HG03558 (cell line): ENCODE measurements at regions not wholly inside any gene's neighbourhood (a gene's known extent, or its start where the extent isn't known, plus 50 kb on each side); places are given as distances from the start of the nearest gene placed in this dataset.
"Not testable (repeated sequence)": the region's sequence is repeated elsewhere in the genome, so short reads cannot be mapped to it uniquely, and the experiment has no call there.

Source experiments
- ATAC-seq: cut with Tn5 transposase; IDR thresholded peaks from one replicate; pipeline ENCODE4 v1.9.1; 2021; ENCODE audit warnings: moderate number of reproducible peaks; ENCODE audit not compliant: unreplicated experiment; ENCODE audit errors: extremely low read depth

DNA sequence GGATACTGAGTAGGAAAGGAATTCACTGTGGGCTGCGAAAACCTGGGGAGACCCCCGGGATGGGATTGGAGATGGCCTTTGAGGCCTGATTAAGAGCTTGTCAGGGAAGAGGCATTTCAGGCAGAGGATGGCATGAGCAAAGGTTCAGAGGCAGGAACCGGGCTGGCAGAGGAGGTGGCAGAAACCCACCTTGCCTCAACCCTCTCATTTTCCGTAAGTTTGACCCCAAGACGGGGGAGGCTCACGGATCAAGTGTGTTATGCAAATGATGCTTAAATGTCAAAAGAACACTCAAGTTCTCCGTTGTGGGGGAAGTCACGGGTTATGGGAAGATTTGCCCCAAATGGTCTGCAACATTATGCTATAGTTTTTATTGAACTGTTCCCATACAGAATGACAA lies 88.3 kb downstream of the MYCN start:
- ATAC-seq = no peak

DNA sequence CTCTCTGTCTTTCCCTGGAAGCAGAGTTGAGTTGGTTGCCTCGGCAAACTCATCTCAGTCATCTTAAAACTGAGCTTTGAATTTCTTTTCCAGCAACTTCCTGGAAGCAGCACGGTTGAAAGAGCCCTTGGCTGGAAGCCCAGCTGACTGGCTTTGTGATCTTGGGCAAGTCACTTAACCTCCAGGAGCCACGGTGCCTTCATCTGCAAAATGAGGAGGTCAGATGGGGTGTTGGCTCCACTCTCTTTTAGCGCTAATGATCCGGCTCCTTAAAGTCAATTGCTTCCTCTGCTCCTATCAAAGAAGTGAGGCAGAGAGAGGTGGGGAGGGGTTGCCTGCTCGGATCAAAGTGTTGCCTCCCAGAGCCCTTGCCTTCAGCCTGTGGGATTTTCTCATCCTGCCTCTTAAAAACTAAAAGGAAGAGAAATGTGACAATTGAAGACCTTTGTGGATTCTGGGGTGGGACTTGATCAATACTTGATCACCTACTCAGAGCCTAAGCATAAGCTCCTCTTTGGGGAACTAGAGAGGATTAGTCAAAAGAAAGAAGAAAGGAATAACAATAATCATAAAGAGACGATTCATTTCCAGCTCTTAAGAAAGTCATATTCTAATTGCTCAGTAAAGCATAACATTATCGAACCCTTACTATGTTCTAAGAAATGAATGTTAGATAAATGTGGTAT lies 86.6 kb downstream of the MYCN start:
- no peak for ATAC-seq

DNA sequence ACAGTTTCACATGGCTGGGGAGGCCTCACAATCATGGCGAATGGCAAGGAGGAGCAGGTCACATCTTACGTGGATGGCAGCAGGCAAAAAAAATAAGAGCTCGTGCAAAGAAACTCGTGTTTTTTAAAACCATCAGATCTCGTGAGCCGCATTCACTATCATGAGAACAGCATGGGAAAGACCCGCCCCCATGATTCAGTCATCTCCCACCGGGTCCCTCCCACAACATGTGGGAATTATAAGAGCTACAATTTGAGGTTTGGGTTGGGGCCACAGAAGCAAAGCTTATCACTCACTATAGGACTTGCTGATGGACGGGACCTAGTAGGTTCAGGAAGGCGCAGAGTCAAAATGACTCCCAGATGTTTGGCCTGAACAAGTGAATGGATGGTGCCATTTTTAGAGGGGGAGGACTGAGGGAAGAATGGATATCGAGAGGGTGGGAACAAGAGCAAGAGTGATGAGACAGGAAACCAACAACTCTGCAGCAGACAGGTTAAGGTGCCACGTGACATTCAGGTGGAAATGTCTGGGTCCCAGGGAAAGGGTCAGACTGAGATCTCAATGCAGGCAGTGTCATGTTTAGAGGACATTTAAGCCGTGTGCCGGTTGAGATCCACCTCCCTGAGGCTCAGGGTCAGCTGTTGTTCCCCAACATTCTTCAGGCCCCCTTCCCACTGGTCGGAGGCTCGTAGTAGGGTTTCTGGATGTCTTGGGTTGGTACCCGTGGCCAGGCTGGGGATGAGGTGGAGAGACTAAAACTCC lies 85.7 kb downstream of the MYCN start:
- ATAC-seq = no peak

DNA sequence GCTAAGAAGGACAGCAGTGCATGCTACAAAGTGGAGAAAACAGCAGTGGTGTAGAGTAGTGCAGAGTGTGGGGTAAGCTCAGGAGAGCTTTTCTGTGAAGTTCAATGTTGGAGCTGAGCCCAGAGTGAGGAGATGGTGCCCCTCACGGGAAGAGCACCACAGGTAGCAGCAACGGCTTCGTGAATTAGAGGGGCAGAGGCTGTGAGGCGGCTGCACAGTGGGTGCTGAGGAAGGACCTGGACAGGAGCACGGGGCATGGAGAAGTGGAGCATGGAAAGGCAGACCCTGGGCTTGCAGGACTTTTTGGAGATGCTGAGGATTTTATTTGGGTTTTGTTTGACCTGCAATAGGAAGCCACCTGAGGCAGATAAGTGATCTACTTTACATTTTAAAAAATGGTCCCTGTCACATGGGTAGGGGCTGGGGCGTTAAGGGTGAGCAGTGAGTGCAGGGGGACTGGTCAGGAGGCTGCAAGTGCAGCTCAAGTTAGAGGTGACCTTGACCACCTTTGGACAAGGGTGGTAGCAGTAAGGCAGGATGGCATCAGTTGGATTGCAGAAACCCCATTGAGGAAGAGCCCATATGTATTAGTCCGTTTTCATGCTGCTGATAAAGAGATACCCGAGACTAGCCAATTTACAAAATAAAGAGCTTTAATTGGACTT lies 85.0 kb downstream of the MYCN start:
- ATAC-seq = no peak

DNA sequence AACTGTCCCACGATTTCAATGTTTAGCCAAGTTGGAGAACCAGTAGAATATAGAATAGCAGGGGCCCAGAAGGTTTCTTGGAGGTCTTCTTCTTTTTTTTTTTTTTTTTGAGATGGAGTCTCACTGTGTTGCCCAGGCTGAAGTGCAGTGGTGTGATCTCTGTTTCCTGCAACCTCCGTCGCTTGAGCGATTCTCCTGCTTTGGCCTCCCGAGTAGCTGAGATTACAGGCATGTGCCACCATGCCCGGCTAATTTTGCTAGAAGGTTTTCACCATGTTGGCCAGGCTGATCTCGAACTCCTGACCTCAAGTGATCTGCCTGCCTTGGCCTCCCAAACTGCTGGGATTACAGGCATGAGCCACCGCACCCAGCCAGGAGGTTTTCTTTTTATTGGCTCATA lies 84.3 kb downstream of the MYCN start:
- not testable (repeated sequence) for ATAC-seq

DNA sequence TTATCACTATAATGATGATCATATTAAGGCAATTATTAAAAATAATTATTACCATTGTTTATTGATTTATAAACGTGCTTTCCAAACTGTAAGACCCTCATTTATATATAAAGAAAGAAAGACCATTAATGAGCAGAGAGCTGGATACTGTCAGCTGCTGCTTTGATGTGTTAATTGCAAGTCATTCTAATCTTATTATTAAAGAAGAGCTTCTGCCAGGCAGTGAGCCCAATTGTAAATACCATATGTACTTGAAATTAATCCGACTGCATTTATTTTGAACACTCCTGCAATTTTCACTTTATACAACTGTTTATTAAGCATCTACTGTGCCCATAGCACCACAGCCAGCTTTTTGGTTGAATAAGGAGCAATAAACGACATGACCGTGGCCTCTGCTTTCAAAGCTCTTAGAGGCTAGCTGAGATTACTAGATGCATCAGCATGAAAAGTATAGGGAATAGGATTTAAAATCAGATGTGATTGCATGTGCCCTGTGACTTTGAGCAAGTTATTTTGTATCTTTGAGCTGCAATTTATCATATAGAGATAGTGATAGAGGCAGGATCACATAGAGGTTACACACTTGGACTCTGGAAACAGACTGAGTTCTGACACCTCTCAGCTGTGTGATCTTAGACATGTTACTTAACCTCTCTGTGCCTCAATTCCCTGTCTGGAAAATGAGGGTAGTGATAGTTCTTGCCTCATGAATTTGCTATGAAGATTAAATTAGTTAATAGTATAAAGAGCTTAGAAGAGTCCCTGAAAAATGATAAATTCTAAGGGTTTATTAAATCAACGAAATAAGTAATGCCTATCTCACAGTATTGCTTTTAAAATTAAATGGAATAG lies 83.4 kb downstream of the MYCN start:
- ATAC-seq = no peak

DNA sequence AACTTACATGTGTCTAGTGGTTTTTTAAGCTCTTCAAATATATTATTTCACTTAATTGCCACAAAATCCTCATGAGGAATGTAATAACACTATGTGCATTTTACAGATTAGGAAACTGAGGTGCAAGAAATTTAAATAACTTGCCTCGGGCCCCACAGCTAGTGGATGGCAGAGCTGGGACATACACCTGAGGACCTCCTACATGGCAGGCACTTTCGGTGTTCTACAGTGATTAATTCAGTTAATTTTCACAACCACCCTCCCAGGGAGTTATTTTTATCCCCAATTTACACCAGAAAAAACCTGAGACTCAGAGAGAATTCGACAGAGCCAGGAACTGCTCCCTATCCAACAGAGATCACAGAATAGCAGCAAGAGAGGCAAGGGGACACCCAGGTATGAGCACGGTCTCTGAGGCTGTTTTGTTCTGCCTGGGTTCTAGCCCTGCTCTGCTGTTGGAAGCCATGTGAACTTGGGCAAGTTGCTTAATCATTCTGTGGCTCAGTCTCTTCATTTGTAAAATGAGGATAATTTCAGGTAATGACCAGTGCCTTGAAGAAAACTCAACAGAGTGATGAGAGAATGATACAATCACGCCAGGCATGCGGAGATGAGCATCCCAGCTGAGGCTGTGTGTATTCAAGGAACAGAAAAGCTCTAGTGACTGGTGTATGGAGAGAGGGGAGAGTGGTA lies 82.3 kb downstream of the MYCN start:
- ATAC-seq = no peak

DNA sequence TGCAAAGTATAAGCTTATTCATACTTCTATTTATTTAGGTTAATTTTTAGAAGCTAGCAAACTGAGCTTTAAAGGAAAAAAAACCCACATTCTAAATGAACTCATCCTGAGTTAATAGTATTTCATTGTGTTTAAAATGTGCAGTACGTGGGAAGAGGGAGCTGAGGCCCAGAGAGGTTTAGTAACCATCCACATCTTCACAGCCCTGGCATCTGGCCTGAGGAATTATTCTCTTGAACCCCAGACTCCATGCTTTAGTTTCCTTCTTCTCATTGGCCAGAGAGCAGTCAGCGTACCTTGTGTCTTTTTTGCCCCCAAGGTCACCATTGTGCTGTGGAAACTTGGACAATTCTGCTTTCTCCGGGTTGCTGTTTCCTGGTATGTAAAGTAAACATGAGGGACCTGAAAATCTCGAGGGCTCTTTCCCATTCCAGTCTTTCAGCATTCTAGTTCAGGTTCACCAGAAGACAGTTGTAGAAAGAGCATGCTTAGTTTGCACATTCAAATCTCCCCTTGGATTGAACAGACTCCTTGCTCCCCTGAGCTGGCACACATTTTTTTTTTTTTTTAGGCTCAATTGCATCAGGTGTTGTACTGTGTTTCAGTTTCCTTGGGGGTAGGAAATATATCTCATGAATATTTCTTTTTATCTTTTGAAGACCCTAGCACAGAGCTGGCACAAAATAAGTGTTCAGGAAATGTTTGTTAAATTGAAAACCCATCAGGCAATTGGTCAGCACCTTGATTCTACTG lies 81.4 kb downstream of the MYCN start:
- ATAC-seq = no peak

DNA sequence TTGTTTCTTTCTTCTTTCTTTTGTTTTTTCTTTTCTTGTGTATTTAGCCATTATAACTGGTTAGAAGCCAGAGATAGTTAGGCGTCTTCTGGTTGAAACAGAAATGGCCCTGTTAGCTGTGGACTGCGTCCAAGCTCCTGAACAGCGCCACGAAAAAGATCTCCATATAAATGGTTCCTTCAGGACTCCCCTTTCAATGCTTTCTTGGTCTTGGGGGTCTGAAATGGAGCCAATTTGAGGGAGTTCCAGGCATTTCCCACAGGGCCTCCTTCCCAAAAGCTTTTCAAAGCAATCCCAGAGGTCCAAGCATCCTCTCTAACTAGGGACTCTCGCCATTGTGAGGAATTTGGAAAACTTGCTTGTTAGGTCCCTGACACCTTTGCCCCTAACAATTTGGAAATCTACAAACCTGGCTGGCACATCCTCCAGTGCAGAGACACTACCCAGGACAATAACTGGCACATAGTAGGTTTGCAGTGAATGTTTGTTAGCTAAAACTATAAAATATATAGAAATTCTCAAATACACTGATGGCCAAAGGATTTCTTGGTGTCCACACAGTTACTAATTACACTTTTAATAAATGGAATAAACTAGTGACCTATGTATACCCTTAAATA lies 80.1 kb downstream of the MYCN start:
- no peak for ATAC-seq

DNA sequence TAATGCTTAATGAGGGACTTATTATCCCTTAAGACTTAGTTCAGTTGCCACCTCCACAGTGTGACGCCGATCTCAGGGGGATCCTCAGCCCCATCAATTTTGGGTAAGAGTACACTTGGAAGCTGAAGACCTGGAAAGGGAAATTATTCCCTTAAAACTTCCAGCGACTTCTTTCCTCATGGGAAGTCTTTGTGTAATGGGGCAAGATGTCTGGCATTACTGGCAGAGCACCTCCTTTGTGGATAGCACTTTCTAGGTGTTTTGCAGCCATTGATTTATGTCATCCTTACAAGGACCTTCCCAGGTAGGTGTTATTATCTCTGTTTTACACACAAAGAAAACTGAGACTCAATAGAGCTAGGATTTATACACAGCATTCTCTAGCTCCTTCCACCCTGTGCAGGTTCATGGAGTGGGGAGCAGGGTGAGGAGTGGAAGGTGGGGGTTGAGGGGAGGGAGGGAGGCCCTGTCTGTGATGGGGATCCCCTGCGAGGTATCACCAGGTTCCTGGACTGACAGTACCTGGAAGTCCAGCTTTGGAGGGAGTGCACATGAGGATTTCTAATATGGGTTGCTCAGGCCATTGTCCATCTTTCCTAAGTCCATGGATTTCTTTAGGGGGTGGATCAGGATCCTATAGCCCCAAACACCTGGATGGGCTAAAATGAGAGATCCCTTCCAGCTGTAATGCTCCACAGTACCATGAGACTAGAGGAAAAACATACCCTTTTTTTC lies 79.4 kb downstream of the MYCN start:
- ATAC-seq = no peak

DNA sequence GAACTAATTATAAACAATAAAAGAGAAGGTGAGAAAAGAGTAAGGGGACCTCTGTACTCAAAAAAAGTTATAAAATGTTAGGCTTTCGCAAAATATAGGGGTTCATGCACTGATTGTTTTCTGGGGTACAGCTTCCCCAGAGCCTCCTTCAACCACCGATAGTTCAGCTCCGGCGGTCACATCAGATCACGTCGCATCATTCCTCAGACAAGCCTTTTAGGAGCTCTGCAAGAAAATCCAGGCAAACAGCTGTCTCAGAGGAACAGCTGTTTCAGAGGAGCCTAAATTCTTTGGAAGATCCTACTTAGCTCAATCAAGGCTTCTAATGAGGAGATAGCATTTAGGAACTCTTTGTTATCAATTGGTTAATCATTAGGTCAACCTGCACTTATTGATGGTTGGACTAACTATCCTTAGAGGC lies 78.7 kb downstream of the MYCN start:
- ATAC-seq = no peak

DNA sequence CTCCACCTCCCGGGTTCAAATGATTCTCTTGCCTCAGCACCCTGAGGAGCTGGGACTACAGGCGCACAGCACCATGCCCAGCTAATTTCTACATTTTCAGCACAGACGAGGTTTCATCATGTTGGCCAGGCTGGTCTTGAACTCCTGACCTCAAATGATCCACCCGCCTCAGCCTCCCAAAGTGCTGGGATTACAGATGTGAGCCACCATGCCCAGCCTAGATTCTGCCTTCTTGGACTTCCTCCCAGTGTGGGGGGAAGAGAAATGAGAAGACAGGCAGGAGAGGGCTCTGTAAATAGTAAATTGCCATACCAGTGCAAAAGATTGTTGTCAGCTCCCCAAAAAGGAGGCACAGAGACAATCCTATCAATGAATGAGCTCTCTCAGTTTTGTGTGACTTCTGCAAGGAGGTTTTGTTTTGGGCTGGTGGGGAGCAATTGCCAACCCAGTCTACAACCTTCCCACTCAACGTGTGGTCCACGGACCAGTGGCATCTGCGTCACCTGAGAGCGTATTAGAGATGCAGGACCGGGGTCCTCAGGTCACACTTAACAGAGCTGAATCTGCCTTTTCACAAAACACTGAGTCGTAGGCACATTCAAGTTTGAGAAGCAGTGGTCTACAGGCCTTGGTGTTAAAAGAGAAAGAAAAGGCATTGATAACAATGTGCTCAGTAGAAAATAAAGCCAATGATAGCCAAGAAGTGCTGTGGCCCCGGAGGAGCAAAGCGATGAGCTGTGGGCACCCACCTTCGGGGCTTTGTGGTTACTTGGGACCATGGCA lies 78.1 kb downstream of the MYCN start:
- no peak for ATAC-seq

DNA sequence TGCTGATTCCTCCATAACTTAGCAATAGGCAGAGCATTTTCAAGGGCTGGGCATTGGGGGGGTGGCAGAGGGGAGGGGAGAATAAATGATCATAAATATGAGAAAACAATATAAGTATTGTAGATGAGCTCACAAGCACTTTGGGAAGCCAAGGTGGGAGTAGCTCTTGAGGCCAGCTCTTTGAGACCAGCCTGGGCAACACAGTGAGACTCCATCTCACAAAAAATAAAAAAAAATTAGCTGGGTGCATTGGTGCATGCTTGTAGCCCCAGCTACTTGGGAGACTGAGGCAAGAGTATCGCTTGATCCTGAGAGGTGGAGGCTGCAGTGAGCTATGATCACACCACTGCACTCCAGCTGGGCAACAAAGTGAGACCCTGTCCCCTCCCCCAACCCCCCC lies 75.9 kb downstream of the MYCN start:
- no peak for ATAC-seq

DNA sequence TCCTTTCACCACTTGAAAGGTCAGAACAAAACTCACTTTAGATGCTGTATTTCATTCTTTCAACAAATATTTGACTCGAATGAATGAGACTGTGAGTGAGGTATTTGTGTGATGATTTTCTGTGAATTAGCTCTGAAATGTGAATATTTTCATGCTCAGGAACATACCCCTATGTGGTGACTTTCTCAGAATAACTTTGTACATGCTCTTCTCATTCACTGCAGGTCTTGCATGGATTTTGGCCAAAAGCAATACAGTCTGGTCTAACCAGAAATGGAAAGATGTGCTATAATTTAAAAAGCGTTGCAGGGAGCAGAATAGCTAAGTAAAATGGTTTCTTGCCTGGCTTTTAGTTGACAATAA lies 75.5 kb downstream of the MYCN start:
- no peak for ATAC-seq

DNA sequence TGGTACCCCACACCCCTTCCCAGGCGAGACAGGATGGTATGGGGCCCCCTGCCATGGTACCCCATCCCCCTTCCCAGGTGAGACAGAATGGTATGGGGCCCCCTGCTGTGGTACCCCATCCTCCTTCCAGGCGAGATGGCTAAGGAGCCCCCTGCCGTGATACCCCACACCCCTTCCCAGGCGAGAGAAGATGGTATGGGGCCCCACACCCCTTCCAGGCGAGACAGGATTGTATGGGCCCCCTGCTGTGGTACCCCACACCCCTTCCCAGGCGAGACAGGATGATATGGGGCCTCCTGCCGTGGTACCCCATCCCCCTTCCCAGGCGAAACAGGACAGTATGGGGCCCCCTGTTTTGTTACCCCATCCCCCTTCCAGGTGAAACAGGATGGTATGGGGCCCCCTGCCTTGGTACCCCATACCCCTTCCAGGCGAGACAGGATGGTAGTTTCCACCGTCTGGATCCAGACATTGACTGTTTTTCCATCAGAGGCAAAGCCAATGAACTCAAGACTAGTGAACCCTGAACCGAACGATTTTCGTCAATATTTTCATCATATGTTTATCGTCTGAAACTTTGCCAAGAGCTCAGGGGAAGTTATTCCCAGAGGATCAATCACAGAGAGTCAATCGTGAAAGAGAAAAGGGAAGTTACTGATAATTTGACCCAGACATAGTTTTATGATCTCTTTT lies 75.0 kb downstream of the MYCN start:
- ATAC-seq = no peak

DNA sequence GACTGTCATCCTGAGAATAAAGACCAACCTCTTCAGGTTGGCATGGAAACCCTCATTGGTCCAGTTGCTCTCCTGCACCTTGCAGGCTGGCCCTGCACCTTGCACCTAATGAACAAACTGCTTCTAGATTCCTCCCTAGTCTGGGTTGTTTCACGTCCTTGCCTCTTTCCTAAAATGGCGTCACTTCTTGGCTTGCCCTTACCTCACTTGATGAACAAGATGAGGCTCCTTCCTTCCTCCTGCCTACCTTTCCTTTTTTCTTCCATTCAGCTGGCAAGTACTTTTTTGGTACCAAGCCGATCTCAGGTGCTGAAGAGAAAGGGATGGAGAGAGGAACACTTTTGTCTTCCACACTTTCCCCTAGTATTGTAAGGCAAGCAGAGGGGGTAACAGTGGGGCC lies 74.5 kb downstream of the MYCN start:
- no peak for ATAC-seq
